ENCODE measurements at regions not wholly inside any gene's neighbourhood (a gene's known extent, or its start where the extent isn't known, plus 50 kb on each side); places are given as distances from the start of the nearest gene placed in this dataset.
"Not testable (repeated sequence)": the region's sequence is repeated elsewhere in the genome, so short reads cannot be mapped to it uniquely, and the experiment has no call there.

- DNase-seq (ENCODE audit: low spot score), result no peak
Observed at GRCh38 chr1:88544195-88544594, 139.9 kb upstream of the PKN2 start.

GRCh38 chr1:88549536-88549935 is 134.5 kb upstream of the PKN2 start:
- peak; percentile 13 for DNase-seq (ENCODE audit: low spot score)

GRCh38 chr1:88552226-88552625 is 131.8 kb upstream of the PKN2 start:
- no peak for DNase-seq (ENCODE audit: low spot score)

GRCh38 chr1:88557014-88557413 is 127.1 kb upstream of the PKN2 start:
- DNase-seq (ENCODE audit: low spot score), result no peak

GRCh38 chr1:88560621-88561020 is 123.5 kb upstream of the PKN2 start:
- DNase-seq (ENCODE audit: low spot score), result no peak

- no peak for DNase-seq (ENCODE audit: low spot score)
Observed at GRCh38 chr1:88562991-88563390, 121.1 kb upstream of the PKN2 start.

- no peak for DNase-seq (ENCODE audit: low spot score)
Observed at GRCh38 chr1:88566615-88567387, 117.3 kb upstream of the PKN2 start.

- DNase-seq (ENCODE audit: low spot score), result no peak
Observed at GRCh38 chr1:88571506-88571905, 112.6 kb upstream of the PKN2 start.

GRCh38 chr1:88579598-88579997 is 104.5 kb upstream of the PKN2 start:
- DNase-seq (ENCODE audit: low spot score), result no peak

- DNase-seq (ENCODE audit: low spot score), result no peak
Observed at GRCh38 chr1:88581703-88582102, 102.4 kb upstream of the PKN2 start.

GRCh38 chr1:88593358-88593757 is 90.7 kb upstream of the PKN2 start:
- DNase-seq (ENCODE audit: low spot score), result no peak

- DNase-seq (ENCODE audit: low spot score), result no peak
Observed at GRCh38 chr1:88595355-88596002, 88.6 kb upstream of the PKN2 start.

- not testable (repeated sequence) for DNase-seq (ENCODE audit: low spot score)
Observed at GRCh38 chr1:88597973-88598372, 86.1 kb upstream of the PKN2 start.

- DNase-seq (ENCODE audit: low spot score), result no peak
Observed at GRCh38 chr1:88608139-88608943, 75.7 kb upstream of the PKN2 start.

- DNase-seq (ENCODE audit: low spot score), result no peak
Observed at GRCh38 chr1:88609051-88609450, 75.0 kb upstream of the PKN2 start.

- no peak for DNase-seq (ENCODE audit: low spot score)
Observed at GRCh38 chr1:88610687-88611086, 73.4 kb upstream of the PKN2 start.

GRCh38 chr1:88612292-88612691 is 71.8 kb upstream of the PKN2 start:
- DNase-seq (ENCODE audit: low spot score), result no peak

- DNase-seq (ENCODE audit: low spot score), result no peak
Observed at GRCh38 chr1:88612773-88613172, 71.3 kb upstream of the PKN2 start.

GRCh38 chr1:88618331-88618730 is 65.7 kb upstream of the PKN2 start:
- DNase-seq (ENCODE audit: low spot score), result no peak

- not testable (repeated sequence) for DNase-seq (ENCODE audit: low spot score)
Observed at GRCh38 chr1:88623101-88623500, 61.0 kb upstream of the PKN2 start.
